GM03348 (cell line): ENCODE measurements at regions not wholly inside any gene's neighbourhood (a gene's known extent, or its start where the extent isn't known, plus 50 kb on each side); places are given as distances from the start of the nearest gene placed in this dataset.

ENCODE experiments used
- DNase-seq: peaks from one replicate; pipeline ENCODE4 v3.0.0; 2012; ENCODE audit warnings: low spot score

- DNase-seq = no peak
Measured at GRCh38 chr4:13849778-13850177, 222.3 kb upstream of the BOD1L1 start.

GRCh38 chr4:13851085-13851940, 223.8 kb upstream of the BOD1L1 start:
- DNase-seq = no peak

GRCh38 chr4:13852411-13852810, 224.9 kb upstream of the BOD1L1 start:
- no peak for DNase-seq

- DNase-seq = no peak
Measured at GRCh38 chr4:13856387-13856786, 228.9 kb upstream of the BOD1L1 start.

- DNase-seq = no peak
Measured at GRCh38 chr4:13857397-13857796, 229.9 kb upstream of the BOD1L1 start.

DNA sequence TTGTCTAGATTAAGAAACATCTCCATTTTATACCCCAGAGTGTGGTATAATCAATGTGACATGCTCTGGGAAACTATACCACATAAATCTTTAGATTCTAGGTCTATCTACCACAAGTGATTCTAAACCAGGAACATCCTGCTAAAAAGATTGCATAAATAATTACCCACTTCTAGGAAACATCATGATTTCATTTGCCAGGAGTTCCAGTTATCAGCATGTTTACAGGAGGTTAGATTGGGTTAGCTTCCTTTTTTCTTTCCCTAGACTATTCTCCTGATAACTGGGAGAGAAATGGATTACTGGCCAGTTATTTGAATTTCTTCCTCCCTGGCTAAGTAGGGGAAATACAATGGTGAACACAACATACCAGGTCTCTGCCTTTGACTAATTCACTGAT, 230.3 kb upstream of the BOD1L1 start:
- DNase-seq = no peak

GRCh38 chr4:13859423-13859822, 231.9 kb upstream of the BOD1L1 start:
- no peak for DNase-seq

GRCh38 chr4:13860126-13860525, 232.6 kb upstream of the BOD1L1 start:
- DNase-seq = no peak

DNA sequence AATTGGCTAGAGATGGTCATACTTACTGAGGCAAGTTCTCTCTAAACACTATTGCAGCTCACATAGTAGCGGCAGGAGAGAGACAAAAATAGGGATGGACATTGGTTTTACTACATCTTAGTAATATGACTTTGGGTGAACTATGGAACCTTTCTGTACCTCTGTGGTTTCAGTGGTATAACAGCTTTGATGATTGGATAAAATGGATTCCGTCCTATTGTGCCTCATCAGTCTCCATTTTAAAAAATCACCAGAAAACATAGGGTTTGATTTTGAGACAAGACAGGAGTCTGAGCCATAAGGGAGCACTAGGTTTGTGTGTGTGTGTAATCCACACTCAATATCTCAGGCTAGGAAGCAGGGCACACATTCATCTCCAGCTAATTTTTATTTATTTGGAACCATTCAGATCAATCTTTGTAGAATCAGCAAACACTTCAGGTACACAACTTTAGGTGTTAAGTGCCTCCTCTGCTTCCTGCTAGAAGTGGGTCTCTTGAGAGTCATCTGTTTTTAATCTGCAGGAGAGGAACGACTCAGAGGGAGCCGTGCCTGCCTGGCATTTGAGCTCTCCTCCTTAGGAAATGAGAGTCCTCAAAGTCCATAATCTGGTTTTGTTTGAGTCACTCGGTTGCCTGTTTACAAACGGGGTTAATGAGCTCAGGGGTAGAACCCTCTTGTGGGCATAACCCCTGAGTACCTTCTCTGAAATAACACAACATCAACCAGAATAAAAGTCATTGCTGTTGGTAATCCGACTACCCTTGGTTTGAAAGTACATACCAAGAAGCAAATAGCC, 238.5 kb upstream of the BOD1L1 start:
- DNase-seq = no peak

DNA sequence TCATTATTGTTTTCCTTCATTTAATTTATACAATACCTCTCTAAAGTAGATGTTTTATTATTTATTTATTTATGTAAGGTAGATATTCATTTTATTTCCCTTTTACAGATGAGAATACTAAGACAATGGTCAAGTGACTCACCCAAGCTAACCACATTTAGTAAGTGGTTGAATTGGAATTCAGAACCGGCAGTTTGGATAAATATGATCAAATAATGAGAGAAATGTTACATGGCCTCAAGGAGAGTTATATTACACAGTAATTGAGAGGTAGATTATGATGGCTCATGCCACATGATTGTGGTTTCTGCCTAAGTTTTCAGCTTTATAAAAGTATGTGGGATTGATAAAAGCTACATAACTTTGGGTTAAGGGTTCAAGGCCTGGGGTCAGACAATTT, 239.4 kb upstream of the BOD1L1 start:
- DNase-seq = no peak

- no peak for DNase-seq
Measured at GRCh38 chr4:13872155-13872554, 244.6 kb upstream of the BOD1L1 start.

DNA sequence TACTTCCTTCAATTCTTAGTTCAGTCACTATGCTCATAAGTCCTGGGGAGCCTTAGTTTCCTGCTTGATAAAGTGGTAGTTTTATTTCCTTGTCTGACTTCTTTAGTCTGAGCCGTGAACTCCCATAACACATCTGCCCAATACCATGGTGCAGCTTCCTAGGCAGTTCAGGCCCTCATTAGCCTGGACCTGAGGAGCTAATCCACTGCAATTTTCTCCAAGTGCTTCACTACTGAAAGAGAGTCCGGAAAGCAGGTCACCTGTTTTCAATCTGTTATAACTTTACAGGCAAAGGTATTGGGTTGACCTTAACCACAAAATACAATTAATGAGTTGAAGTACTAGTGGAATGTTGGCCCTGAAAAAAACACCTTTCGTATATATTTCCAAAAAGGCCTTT, 245.4 kb upstream of the BOD1L1 start:
- no peak for DNase-seq

GRCh38 chr4:13875181-13875580, 247.7 kb upstream of the BOD1L1 start:
- DNase-seq = no peak

GRCh38 chr4:13876131-13876530, 248.6 kb upstream of the BOD1L1 start:
- DNase-seq = no peak

- no peak for DNase-seq
Measured at GRCh38 chr4:13876940-13877339, 249.4 kb upstream of the BOD1L1 start.

- no peak for DNase-seq
Measured at GRCh38 chr4:13877626-13878025, 250.1 kb upstream of the BOD1L1 start.

GRCh38 chr4:13881892-13882291, 254.4 kb upstream of the BOD1L1 start:
- DNase-seq = no peak

- no peak for DNase-seq
Measured at GRCh38 chr4:13887010-13887409, 259.5 kb upstream of the BOD1L1 start.

DNA sequence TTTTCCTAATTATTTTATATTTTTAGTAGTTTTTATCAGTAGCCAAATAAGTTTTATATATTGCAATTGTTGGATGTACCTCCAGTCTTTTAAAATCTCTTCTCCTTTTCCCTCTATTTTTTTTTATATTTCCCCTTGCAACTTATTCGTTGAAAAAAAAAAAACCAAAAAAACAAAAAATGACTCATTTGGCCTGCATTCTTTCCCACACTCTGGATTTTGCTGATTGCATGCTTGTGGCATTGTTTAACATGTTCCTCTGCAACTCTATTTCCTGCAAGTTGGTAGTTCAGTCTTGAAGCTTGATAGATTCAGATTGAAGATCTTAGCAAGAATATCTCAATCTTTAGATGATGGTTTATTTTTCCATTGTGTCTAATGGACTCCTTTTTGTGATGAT, 260.6 kb upstream of the BOD1L1 start:
- peak; percentile 53 for DNase-seq

GRCh38 chr4:13891544-13891939, 264.0 kb upstream of the BOD1L1 start:
- DNase-seq = peak; percentile 7

DNA sequence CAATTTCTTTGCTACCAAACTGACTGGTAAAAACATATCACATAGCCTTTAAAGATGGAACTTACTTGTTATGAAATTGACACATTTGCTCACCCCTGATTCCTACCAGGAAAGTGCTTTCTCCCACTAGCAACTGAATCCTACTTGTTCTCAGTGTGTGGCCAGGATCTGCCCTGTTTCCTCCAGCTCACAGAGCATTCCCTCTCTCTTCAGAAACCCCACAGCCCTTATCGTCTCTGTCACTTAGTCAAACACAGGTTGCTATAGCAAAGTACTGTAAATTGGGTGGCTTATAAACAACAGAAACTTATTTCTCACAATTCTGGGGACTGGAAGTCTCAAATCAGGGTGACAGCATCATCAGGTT, 265.2 kb upstream of the BOD1L1 start:
- DNase-seq = peak; percentile 12

DNA sequence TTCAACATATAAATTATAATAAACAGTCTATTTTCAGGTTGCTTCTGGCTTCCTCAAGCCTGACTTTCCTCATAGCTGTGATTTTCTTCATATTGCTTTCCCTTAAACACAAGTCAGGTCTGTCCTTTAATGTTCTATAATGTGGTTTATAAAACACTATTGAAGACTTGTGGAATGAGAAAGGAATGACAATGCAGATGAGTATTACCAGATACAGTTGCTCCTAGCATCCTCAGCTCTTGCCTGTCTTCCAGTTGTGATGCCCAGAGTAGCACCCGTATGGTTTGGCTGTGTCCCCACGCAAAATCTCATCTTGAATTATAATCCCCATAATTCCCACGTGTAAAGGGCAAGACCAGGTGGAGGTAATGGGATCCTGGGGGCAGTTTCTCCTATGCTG, 265.7 kb upstream of the BOD1L1 start:
- DNase-seq = no peak

- no peak for DNase-seq
Measured at GRCh38 chr4:13893987-13894386, 266.5 kb upstream of the BOD1L1 start.

DNA sequence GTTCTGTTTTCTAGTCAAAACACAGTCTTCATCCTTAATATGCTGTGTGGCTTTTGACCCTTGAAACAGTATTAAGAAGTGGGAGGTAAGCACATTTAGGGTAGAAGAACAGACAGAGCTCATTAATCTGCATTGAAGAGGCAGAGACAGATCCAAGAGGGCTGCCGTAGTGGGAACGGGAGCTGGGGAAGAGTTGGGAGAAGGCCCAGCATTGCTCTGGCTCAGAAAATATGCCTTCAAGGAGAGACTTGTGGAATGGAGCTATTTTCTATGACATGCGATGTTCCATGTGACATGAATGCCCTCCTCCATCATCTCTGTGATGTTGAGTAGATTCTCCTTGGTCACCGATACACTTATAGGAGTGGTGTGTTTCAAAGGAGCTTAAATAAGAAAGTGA, 273.3 kb upstream of the BOD1L1 start:
- DNase-seq = no peak
